Urinary bladder (tissue), 3 donors: ENCODE measurements at regions not wholly inside any gene's neighbourhood (a gene's known extent, or its start where the extent isn't known, plus 50 kb on each side); places are given as distances from the start of the nearest gene placed in this dataset.

Experiments used
- DNase-seq: peaks from one replicate; pipeline ENCODE4 v3.0.0-alpha.2; 2015; ENCODE audit errors: extremely low spot score
- H3K27ac ChIP-seq: one replicate; pipeline ENCODE4 v1.5.1; 2013; ENCODE audit warnings: low read depth, mild to moderate bottlenecking, moderate library complexity
- H3K36me3 ChIP-seq: one replicate; pipeline ENCODE4 v1.6.1; 2013; ENCODE audit warnings: mild to moderate bottlenecking, moderate library complexity; ENCODE audit not compliant: insufficient read depth
- H3K4me1 ChIP-seq: one replicate; pipeline ENCODE4 v1.6.1; 2013; ENCODE audit warnings: mild to moderate bottlenecking, moderate library complexity; ENCODE audit not compliant: insufficient read depth
- H3K4me3 ChIP-seq: one replicate; pipeline ENCODE4 v1.5.1; 2013; ENCODE audit warnings: low read depth, low read length
- WGBS: extraction: QIAGEN DNeasy Blood & Tissue Kit; methylation state at CpG from one replicate; pipeline ENCODE4 v1.1.7; 2013; 5-methylcytosine and 5-hydroxymethylcytosine counted together
- donor health status: healthy with polysubstance abuse.
- donor health status: healthy.

- no peak overlapping the region for H3K27ac ChIP-seq
- H3K4me3 ChIP-seq = no peak overlapping the region
- no peak for DNase-seq
- no peaks in the 10 kb centered on the region for H3K36me3 ChIP-seq
- 56% methylated on average over 4 of the region's 4 CpGs for WGBS
- no peaks in the 10 kb centered on the region for H3K4me1 ChIP-seq
Measured at GRCh38 chr2:117553448-117553847, 261.0 kb upstream of the DDX18 start.

DNA sequence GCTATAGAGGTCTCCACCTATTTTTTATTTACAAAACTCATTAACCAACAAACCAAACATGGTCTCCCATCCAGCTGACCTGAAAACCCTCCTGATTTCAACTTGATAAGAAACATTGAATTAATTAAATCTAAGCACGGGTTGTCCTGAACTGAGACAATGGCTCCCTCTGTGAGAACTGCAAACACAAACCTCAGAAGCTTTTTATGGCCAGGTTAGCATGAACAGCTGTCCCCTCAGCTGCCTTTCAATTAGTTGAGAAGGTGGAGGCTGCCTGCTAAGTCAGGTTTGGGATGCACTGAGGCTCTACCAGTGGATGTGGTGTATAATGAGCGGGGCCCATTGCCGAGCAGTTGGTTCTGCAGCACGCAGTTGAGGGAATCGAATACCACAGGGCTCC is 258.5 kb upstream of the DDX18 start:
- Histone ChIP-seq H3K4me3 (no peak overlapping the region), H3K27ac (no peak overlapping the region), H3K4me1 (no peaks in the 10 kb centered on the region), H3K36me3 (no peaks in the 10 kb centered on the region)
- no peak for DNase-seq
- 79% methylated on average over 5 of the region's 5 CpGs for WGBS

GRCh38 chr2:117557626-117558025 is 256.9 kb upstream of the DDX18 start:
- WGBS = 59% methylated on average over 3 of the region's 3 CpGs
- Histone ChIP-seq H3K27ac (no peak overlapping the region), H3K4me3 (no peak overlapping the region), H3K4me1 (no peaks in the 10 kb centered on the region), H3K36me3 (no peaks in the 10 kb centered on the region)
- DNase-seq = no peak

DNA sequence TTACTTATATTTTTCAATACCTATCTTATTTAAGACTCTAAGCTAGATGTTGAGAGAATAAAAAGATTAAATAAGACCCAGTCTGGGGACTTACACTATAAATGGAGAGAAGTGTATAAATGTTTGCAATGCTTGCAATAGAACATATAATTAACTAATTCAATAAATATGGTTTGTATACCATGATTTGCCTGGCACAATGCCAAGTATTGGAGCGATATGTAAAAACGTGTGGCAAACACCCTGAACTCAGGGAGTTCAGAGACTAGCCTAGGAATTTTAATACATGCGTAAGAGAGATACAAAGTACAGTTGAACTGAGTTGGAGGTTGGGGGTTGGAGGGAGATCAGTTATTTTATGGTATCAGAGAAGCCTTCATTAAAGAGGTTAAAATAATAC is 251.8 kb upstream of the DDX18 start:
- no peaks in the 10 kb centered on the region for H3K36me3 ChIP-seq
- no peak overlapping the region for H3K4me3 ChIP-seq
- DNase-seq = no peak
- H3K27ac ChIP-seq = no peak overlapping the region
- WGBS = 72% methylated on average over 3 of the region's 3 CpGs
- no peaks in the 10 kb centered on the region for H3K4me1 ChIP-seq

DNA sequence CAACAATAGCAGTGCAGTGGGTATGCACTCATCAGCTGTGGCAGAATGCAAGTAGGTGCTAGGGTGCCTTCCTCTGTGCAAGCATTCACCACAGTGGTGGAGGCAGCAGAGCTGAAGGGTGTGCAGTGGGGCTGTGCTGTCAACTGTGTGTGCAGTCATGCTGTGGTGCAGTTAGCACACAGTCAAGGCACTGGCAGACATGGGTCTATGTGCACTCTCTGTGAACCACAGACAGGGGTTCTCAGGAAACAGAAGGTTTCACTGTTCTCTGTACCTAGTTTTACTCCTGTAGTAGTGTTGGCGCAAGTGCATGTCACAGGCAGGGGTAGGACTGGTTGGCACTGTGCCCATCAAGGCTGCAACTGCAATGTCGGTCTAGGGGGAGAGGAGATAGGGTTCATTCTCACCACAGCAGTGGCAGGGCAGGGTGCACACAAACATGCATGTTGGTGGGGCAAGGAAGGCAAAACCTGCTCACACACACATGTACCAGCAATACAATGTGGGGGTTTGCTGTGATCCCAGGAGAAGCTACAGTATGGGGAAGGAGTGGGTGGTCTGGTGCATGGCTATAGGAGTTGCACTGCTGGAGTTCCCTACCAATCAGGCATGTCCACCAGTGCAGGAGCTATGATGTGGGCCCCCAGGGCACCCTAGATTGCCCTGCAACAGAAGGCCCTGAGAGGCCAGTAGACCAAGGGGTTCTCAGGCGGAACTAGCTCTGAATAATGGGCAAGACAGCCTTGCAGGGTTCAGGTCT is 242.7 kb upstream of the DDX18 start:
- H3K36me3 ChIP-seq = no peaks in the 10 kb centered on the region
- DNase-seq = no peak
- 82% methylated on average over 3 of the region's 3 CpGs for WGBS
- H3K4me1 ChIP-seq = no peaks in the 10 kb centered on the region
- no peak overlapping the region for H3K4me3 ChIP-seq
- H3K27ac ChIP-seq = no peak overlapping the region

DNA sequence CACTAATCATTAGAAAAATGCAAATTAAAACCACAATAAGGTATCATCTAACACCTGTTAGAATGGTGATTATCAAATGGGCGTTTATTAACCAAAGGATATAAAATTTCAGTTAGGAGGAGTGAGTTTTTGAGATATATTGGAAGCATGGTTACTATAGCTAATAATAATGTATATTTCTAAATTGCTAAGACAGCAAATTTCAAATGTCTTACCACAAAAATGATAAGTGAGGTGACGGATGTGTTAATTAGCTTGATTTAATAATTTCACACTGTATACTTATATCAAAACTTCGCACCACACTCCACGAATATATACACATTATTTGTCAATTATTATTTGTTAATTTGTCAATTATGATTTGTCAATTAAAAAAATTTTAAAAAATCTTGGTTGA is 227.2 kb upstream of the DDX18 start:
- 83% methylated on average over 4 of the region's 4 CpGs for WGBS
- DNase-seq = no peak
- H3K4me3 ChIP-seq = no peak overlapping the region

DNA sequence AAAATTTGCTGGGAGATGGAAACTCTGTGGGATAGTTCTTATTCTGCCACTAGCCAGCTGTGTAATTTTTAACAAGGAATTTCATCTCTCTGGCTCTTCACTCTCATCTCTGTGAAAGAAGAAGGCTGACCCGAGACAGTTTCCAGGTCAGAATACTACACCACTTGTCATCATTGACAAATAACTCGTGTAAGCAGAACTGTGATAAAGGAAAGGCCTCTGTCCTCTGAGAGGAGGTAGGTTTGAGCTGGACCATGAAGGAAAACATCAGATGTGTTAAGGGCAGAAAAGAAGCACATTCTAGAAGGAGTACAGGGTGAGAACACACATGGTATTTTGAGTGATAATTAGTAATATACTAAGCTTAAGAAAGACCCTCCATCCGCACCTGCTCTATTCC is 211.4 kb upstream of the DDX18 start:
- H3K4me3 ChIP-seq = no peak overlapping the region
- H3K27ac ChIP-seq = no peak overlapping the region
- 24% methylated on average over 3 of the region's 3 CpGs for WGBS
- no peaks in the 10 kb centered on the region for H3K36me3 ChIP-seq
- no peaks in the 10 kb centered on the region for H3K4me1 ChIP-seq
- no peak for DNase-seq

More for the DNA sequence above, 227.2 kb upstream of the DDX18 start:
- H3K36me3 ChIP-seq = no peaks in the 10 kb centered on the region
- no peaks in the 10 kb centered on the region for H3K4me1 ChIP-seq
- H3K27ac ChIP-seq = no peak overlapping the region

- DNase-seq = no peak
- no peak overlapping the region for H3K4me3 ChIP-seq
- no peaks in the 10 kb centered on the region for H3K36me3 ChIP-seq
- H3K27ac ChIP-seq = no peak overlapping the region
- 17% methylated on average over 5 of the region's 5 CpGs for WGBS
- H3K4me1 ChIP-seq = no peaks in the 10 kb centered on the region
Measured at GRCh38 chr2:117603567-117603966, 210.9 kb upstream of the DDX18 start.

GRCh38 chr2:117607202-117607601 is 207.3 kb upstream of the DDX18 start:
- 85% methylated on average over 2 of the region's 2 CpGs for WGBS
- no peaks in the 10 kb centered on the region for H3K36me3 ChIP-seq
- no peaks in the 10 kb centered on the region for H3K4me1 ChIP-seq
- no peak overlapping the region for H3K27ac ChIP-seq
- DNase-seq = no peak
- H3K4me3 ChIP-seq = no peak overlapping the region

GRCh38 chr2:117613101-117613500 is 201.4 kb upstream of the DDX18 start:
- Histone ChIP-seq H3K27ac (no peak overlapping the region), H3K4me1 (no peaks in the 10 kb centered on the region), H3K36me3 (no peaks in the 10 kb centered on the region), H3K4me3 (no peak overlapping the region)
- 65% methylated on average over 5 of the region's 5 CpGs for WGBS
- no peak for DNase-seq

DNA sequence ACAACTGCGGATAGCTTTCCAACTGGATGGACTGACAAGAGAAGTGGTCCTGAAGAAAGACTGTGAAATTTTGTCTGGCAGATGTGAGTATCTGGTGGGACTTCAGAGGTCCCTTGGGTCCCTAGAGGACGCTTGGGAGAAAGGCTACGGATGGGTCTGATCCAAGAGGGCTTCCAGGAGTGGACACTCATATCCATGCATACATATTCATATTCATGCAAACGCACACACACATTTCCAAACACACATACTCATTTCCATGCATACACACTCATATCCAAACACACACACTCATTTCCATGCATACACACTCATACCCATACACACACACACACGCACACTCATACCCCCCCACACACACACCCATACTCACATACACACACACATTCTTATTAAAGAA is 200.2 kb upstream of the DDX18 start:
- Histone ChIP-seq H3K4me3 (no peak overlapping the region), H3K27ac (no peak overlapping the region), H3K36me3 (no peaks in the 10 kb centered on the region), H3K4me1 (no peaks in the 10 kb centered on the region)
- 88% methylated on average over 5 of the region's 5 CpGs for WGBS
- no peak for DNase-seq

DNA sequence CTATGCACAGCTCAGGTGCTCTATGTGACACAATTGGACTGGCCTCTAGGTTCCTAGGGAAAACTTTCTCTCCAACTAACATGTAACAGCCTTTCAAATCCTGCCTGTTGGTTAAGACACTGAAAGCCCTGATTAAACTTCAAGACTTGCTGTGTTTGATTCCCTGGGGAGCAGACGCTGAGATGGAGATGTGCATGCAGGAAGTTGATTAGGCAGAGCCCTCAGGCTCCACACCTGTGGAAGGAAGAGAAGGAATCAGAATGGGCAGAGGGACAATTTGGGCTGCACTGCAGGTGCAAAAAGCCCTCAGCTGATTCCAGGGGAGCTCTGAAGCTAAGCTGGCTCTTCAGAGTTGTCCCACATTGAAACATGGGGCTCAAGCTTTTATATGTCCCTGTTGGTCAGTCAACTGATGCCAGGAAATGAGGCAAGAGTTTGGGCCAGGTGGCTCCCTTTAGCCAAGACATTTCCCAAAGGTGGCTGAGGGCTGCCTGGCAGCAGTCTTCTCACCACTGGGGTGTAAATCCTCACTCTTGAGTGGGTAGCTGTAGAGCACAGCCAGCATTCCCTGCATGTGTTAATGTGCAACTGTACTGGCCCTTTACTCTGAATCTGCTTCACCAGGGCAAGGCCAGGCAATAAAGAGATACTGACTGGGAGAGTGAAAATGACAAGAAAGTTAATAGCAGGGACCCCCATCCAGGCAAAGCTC is 199.5 kb upstream of the DDX18 start:
- 79% methylated on average over 1 of the region's 1 CpG for WGBS
- H3K4me3 ChIP-seq = no peak overlapping the region
- no peak overlapping the region for H3K27ac ChIP-seq
- no peak for DNase-seq
- no peaks in the 10 kb centered on the region for H3K4me1 ChIP-seq
- H3K36me3 ChIP-seq = no peaks in the 10 kb centered on the region

DNA sequence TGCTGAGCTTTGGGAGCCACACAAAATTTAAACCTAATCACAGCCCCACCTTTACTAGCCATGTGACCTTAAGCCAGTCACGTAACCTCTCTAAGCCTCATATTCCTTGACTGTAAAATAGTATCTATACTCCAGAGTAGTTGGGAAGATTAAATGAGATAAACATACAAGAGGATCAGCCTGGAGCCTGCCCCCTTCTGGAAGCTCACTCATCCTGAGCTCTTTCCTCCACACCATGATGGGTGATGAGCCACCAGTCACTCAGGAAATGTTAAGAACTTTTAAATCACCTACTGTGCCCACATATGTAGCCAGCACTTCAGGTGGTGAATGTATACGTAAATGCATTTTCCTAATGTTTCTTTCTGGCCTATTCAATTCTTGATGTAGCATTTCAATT is 195.9 kb upstream of the DDX18 start:
- WGBS = 85% methylated on average over 2 of the region's 2 CpGs
- Histone ChIP-seq H3K4me3 (no peak overlapping the region), H3K36me3 (no peaks in the 10 kb centered on the region), H3K4me1 (no peaks in the 10 kb centered on the region), H3K27ac (no peak overlapping the region)
- DNase-seq = no peak

DNA sequence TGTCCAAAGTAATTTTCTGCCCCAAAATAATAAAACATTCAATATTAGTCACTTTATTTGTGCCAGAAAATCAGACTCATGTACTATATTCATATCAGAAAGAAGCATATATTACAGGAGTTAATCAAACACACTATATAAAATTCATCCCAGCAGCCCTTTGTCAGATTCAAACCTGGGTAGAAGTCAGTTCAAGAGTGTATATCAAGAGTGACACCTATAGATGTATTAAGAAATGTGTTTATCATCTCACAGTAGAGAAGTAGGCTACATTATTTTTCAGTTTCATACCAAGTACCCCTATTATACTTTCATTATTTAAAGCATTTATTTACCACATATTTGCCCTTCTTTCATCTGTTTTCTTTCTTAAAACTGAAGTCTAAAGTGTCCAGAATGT is 193.2 kb upstream of the DDX18 start:
- no peak overlapping the region for H3K27ac ChIP-seq
- no peaks in the 10 kb centered on the region for H3K36me3 ChIP-seq
- H3K4me3 ChIP-seq = no peak overlapping the region
- no peaks in the 10 kb centered on the region for H3K4me1 ChIP-seq
- no peak for DNase-seq
